ENCODE measurements at regions not wholly inside any gene's neighbourhood (a gene's known extent, or its start where the extent isn't known, plus 50 kb on each side); places are given as distances from the start of the nearest gene placed in this dataset.

GRCh38 chr5:101517795-101518194, 614.7 kb upstream of the ST8SIA4 start:
- ATAC-seq (no peak), DNase-seq (ENCODE audit: low read depth, low spot score) (no peak)
- ChIA-PET POLR2A (no interaction called here), CTCF (no interaction called here)
- no peak overlapping the region for H3K27ac ChIP-seq (ENCODE audit: low read length)
- no peaks in the 10 kb centered on the region for H3K36me3 ChIP-seq (ENCODE audit: control insufficient read depth, insufficient read depth, low read length)
- H3K4me3 ChIP-seq (ENCODE audit: low read depth in 2 of 2, low read length in 2 of 2) = no peak overlapping the region
- H3K27me3 ChIP-seq (ENCODE audit: control insufficient read depth, insufficient read depth, low read length) = no peaks in the 10 kb centered on the region
- H3K4me1 ChIP-seq (ENCODE audit: control insufficient read depth, insufficient read depth, low read length) = no peaks in the 10 kb centered on the region
- peaks cover 25% of the 10 kb centered on the region for H3K9me3 ChIP-seq (ENCODE audit: control insufficient read depth, insufficient read depth, low read depth, low read length)
- in situ Hi-C loops (cut with HindIII; ENCODE audit: low pct_unique_long_range_greater_than_20kb, low sequenced_read_pairs) (no loop called here), intact Hi-C loops (cut with micrococcal nuclease; ENCODE audit: unreplicated experiment) (no loop called here)
- TF ChIP-seq TCF7L2 (IDR thresholded peaks at IDR 0.05; ENCODE audit: low read depth, low read length) (no peak), SIN3A (IDR thresholded peaks at IDR 0.05; ENCODE audit: borderline replicate concordance, insufficient read depth, low read depth, low read length) (no peak), POLR2AphosphoS5 (IDR thresholded peaks at IDR 0.05; ENCODE audit: low read depth, low read length) (no peak)
- TF ChIP-seq, protein P1, sequence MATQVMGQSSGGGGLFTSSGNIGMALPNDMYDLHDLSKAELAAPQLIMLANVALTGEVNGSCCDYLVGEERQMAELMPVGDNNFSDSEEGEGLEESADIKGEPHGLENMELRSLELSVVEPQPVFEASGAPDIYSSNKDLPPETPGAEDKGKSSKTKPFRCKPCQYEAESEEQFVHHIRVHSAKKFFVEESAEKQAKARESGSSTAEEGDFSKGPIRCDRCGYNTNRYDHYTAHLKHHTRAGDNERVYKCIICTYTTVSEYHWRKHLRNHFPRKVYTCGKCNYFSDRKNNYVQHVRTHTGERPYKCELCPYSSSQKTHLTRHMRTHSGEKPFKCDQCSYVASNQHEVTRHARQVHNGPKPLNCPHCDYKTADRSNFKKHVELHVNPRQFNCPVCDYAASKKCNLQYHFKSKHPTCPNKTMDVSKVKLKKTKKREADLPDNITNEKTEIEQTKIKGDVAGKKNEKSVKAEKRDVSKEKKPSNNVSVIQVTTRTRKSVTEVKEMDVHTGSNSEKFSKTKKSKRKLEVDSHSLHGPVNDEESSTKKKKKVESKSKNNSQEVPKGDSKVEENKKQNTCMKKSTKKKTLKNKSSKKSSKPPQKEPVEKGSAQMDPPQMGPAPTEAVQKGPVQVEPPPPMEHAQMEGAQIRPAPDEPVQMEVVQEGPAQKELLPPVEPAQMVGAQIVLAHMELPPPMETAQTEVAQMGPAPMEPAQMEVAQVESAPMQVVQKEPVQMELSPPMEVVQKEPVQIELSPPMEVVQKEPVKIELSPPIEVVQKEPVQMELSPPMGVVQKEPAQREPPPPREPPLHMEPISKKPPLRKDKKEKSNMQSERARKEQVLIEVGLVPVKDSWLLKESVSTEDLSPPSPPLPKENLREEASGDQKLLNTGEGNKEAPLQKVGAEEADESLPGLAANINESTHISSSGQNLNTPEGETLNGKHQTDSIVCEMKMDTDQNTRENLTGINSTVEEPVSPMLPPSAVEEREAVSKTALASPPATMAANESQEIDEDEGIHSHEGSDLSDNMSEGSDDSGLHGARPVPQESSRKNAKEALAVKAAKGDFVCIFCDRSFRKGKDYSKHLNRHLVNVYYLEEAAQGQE (IDR thresholded peaks at IDR 0.05; ENCODE audit: insufficient read depth in 1 of 2, low read depth in 2 of 2, low read length in 1 of 2) = no peak
- TF ChIP-seq, protein P2, sequence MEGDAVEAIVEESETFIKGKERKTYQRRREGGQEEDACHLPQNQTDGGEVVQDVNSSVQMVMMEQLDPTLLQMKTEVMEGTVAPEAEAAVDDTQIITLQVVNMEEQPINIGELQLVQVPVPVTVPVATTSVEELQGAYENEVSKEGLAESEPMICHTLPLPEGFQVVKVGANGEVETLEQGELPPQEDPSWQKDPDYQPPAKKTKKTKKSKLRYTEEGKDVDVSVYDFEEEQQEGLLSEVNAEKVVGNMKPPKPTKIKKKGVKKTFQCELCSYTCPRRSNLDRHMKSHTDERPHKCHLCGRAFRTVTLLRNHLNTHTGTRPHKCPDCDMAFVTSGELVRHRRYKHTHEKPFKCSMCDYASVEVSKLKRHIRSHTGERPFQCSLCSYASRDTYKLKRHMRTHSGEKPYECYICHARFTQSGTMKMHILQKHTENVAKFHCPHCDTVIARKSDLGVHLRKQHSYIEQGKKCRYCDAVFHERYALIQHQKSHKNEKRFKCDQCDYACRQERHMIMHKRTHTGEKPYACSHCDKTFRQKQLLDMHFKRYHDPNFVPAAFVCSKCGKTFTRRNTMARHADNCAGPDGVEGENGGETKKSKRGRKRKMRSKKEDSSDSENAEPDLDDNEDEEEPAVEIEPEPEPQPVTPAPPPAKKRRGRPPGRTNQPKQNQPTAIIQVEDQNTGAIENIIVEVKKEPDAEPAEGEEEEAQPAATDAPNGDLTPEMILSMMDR (IDR thresholded peaks at IDR 0.05) = no peak
- BruUV-seq (replicated peaks) = no TSS peak

DNA sequence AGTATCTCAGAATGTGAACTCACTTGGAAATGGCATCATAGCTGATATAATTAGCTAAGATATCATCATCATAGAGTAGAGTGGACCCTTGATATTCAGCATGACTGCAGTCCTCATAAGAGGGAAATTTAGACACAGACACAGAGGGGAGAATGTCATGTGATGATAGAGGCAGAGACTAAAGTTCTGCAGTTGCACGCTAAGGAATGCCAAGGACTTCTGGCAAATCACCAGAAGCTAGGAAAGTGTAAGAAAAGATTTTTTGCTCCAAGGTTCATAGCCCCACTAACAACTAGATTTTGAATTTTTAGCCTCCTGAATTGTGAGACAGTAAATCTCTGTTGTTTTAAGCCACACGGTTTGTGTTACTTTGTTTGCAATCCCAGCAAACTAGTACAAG, 612.6 kb upstream of the ST8SIA4 start:
- H3K9me3 ChIP-seq (ENCODE audit: control insufficient read depth, insufficient read depth, low read depth, low read length) = peaks cover 23% of the 10 kb centered on the region
- in situ Hi-C loops (cut with HindIII; ENCODE audit: low pct_unique_long_range_greater_than_20kb, low sequenced_read_pairs) = no loop called here
- no peak for DNase-seq (ENCODE audit: low read depth, low spot score)
- ChIA-PET CTCF (no interaction called here), POLR2A (no interaction called here)
- H3K4me1 ChIP-seq (ENCODE audit: control insufficient read depth, insufficient read depth, low read length) = no peaks in the 10 kb centered on the region
- no peaks in the 10 kb centered on the region for H3K27me3 ChIP-seq (ENCODE audit: control insufficient read depth, insufficient read depth, low read length)
- ATAC-seq = no peak
- intact Hi-C loops (cut with micrococcal nuclease; ENCODE audit: unreplicated experiment) = no loop called here
- H3K27ac ChIP-seq (ENCODE audit: low read length) = no peak overlapping the region
- H3K4me3 ChIP-seq (ENCODE audit: low read depth in 2 of 2, low read length in 2 of 2) = no peak overlapping the region
- no peaks in the 10 kb centered on the region for H3K36me3 ChIP-seq (ENCODE audit: control insufficient read depth, insufficient read depth, low read length)
- no TSS peak for BruUV-seq (replicated peaks)
- TF ChIP-seq, protein P2 (IDR thresholded peaks at IDR 0.05) = no peak
- no peak for TF ChIP-seq TCF7L2 (IDR thresholded peaks at IDR 0.05; ENCODE audit: low read depth, low read length)
- TF ChIP-seq SIN3A (IDR thresholded peaks at IDR 0.05; ENCODE audit: borderline replicate concordance, insufficient read depth, low read depth, low read length) = no peak
- TF ChIP-seq POLR2AphosphoS5 (IDR thresholded peaks at IDR 0.05; ENCODE audit: low read depth, low read length) = no peak
- TF ChIP-seq, protein P1 (IDR thresholded peaks at IDR 0.05; ENCODE audit: insufficient read depth in 1 of 2, low read depth in 2 of 2, low read length in 1 of 2) = no peak
